ENCODE measurements at regions not wholly inside any gene's neighbourhood (a gene's known extent, or its start where the extent isn't known, plus 50 kb on each side); places are given as distances from the start of the nearest gene placed in this dataset.

GRCh38 chr6:138580801-138581200, 81.5 kb upstream of the NHSL1 start:
- Histone ChIP-seq H3K36me3 (ENCODE audit: control insufficient read depth in 2 of 2, insufficient read depth in 1 of 2, low read length in 2 of 2) (no peaks in the 10 kb centered on the region), H3K4me1 (ENCODE audit: control insufficient read depth, insufficient read depth, low read length) (peaks cover 20% of the 10 kb centered on the region), H3K4me3 (ENCODE audit: low read depth, low read length) (no peak overlapping the region), H3K9me3 (ENCODE audit: control insufficient read depth, insufficient read depth, low read depth, low read length) (no peaks in the 10 kb centered on the region), H3K27ac (ENCODE audit: extremely low read depth, low read depth, low read length) (no peak overlapping the region)
- no peak for TF ChIP-seq SETDB1 (IDR thresholded peaks at IDR 0.05; ENCODE audit: insufficient read length, low read length)
- no peak for TF ChIP-seq ZNF394 (tag by site-specific recombination; IDR thresholded peaks at IDR 0.05; ENCODE audit: borderline replicate concordance)
- TF ChIP-seq ZNF311 (tag by site-specific recombination; IDR thresholded peaks at IDR 0.05; ENCODE audit: borderline replicate concordance) = no peak
- TF ChIP-seq ZNF175 (tag by site-specific recombination; IDR thresholded peaks at IDR 0.05) = no peak
- TF ChIP-seq ZNF341 (tag by site-specific recombination; IDR thresholded peaks at IDR 0.05; ENCODE audit: low read depth) = no peak
- no peak for TF ChIP-seq ZFP37 (tag by site-specific recombination; IDR thresholded peaks at IDR 0.05)
- TF ChIP-seq ZNF214 (tag by site-specific recombination; IDR thresholded peaks at IDR 0.05; ENCODE audit: borderline replicate concordance) = no peak
- no peak for TF ChIP-seq SCRT1 (tag by site-specific recombination; IDR thresholded peaks at IDR 0.05; ENCODE audit: borderline replicate concordance)
- TF ChIP-seq ZNF664 (tag by site-specific recombination; IDR thresholded peaks at IDR 0.05) = no peak
- no peak for TF ChIP-seq PRDM10 (tag by site-specific recombination; IDR thresholded peaks at IDR 0.05)
- TF ChIP-seq ZNF391 (tag by site-specific recombination; IDR thresholded peaks at IDR 0.05; ENCODE audit: borderline replicate concordance, low read depth) = no peak
- no peak for TF ChIP-seq ZNF626 (tag by site-specific recombination; IDR thresholded peaks at IDR 0.05)
- no peak for TF ChIP-seq ZSCAN18 (tag by site-specific recombination; IDR thresholded peaks at IDR 0.05)
- no peak for TF ChIP-seq GLIS2 (tag by site-specific recombination; IDR thresholded peaks at IDR 0.05)
- TF ChIP-seq AEBP2 (tag by site-specific recombination; IDR thresholded peaks at IDR 0.05; ENCODE audit: borderline replicate concordance) = no peak
- TF ChIP-seq SP2 (tag by site-specific recombination; IDR thresholded peaks at IDR 0.05) = no peak
- POLR2A ChIA-PET = interaction anchor here (0.6 kb wide), 1 partner anchor 9 kb away, joined by 3 read pairs; no protein-coding TSS in a partner anchor
- CTCF ChIA-PET = interaction anchor here (1.2 to 4.1 kb wide), 3 partner anchors 9 to 113 kb away, joined by 3 to 31 read pairs (median 6); no protein-coding TSS in a partner anchor

- Histone ChIP-seq H3K4me3 (ENCODE audit: low read depth, low read length) (no peak overlapping the region), H3K4me1 (ENCODE audit: control insufficient read depth, insufficient read depth, low read length) (peaks cover 6% of the 10 kb centered on the region), H3K27ac (ENCODE audit: extremely low read depth, low read depth, low read length) (no peak overlapping the region), H3K9me3 (ENCODE audit: control insufficient read depth, insufficient read depth, low read depth, low read length) (no peaks in the 10 kb centered on the region), H3K36me3 (ENCODE audit: control insufficient read depth in 2 of 2, insufficient read depth in 1 of 2, low read length in 2 of 2) (no peaks in the 10 kb centered on the region)
- POLR2A ChIA-PET = no interaction called here
- CTCF ChIA-PET = interaction anchor here (0.7 kb wide), 1 partner anchor 16 kb away, joined by 3 read pairs; no protein-coding TSS in a partner anchor
- TF ChIP-seq KLF16 (tag by site-specific recombination; IDR thresholded peaks at IDR 0.05) (no peak), ZNF211 (tag by site-specific recombination; IDR thresholded peaks at IDR 0.05; ENCODE audit: low read depth) (no peak), ZNF248 (tag by site-specific recombination; IDR thresholded peaks at IDR 0.05) (no peak), ZNF16 (tag by site-specific recombination; IDR thresholded peaks at IDR 0.05; ENCODE audit: low read depth) (no peak), PRDM4 (tag by site-specific recombination; IDR thresholded peaks at IDR 0.05) (no peak), PRDM1 (tag by site-specific recombination; IDR thresholded peaks at IDR 0.05) (no peak), ZNF514 (tag by site-specific recombination; IDR thresholded peaks at IDR 0.05) (no peak), ZNF416 (tag by site-specific recombination; IDR thresholded peaks at IDR 0.05) (no peak), EGR2 (tag by site-specific recombination; IDR thresholded peaks at IDR 0.05; ENCODE audit: low read depth) (no peak)
These were observed 83.3 kb upstream of the NHSL1 start for GRCh38 chr6:138582573-138582972.

Measured in HEK293 (cell line).